Jurkat, Clone E6-1 (cell line): ENCODE measurements at regions not wholly inside any gene's neighbourhood (a gene's known extent, or its start where the extent isn't known, plus 50 kb on each side); places are given as distances from the start of the nearest gene placed in this dataset.

Experiments
- DNase-seq: peaks from one replicate; pipeline ENCODE4 v3.0.0-alpha.2; 2011; ENCODE audit warnings: low read depth, low spot score
- H3K4me3 ChIP-seq: 2 replicates; pipeline ENCODE4 v1.5.1; 2011; ENCODE audit warnings: mild to moderate bottlenecking, low read length, control low read depth, moderate library complexity

DNA sequence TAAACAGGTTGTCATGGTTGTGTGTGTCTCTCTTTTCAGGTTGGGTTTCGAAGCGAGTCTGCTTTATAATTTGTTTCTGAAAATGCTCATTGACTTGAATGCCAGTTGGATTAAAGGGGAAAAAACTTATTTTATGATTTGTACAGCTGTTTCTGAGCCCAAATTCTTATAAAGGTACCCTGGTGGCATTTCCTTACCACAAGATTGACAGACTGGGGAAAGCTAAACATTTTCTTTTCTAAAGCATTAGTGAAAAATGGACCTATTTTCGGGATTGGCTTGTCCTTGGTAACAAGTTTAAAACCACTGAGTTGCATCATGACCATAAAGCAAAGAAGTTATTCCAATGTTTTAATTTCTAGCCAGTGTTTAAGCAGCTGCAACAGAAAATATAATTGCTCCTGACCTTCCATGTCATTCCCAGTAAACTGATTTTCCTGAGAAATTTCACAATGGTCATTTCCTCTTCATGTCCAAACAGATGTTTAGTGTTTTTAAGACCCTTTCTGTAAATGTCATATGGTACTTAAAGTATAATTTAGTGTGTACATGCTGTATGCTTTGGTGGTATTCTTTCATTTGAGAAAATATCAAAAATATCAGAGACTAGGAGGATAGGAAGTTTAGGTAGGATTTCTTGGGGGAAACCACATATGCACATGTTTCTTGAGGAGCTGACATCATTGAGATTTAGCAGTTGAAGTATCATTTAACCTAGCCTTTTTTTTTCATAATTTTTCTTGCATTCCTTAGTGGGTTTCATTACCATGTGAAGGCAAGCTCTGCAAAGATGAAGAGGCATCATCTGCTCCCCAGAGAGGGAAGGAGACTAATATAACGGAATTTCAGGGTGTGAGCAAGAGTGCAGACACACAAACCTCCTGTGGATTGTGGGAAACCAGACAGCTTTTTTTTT, 667.1 kb upstream of the RGMB start:
- DNase-seq = no peak
- no peak overlapping the region for H3K4me3 ChIP-seq

DNA sequence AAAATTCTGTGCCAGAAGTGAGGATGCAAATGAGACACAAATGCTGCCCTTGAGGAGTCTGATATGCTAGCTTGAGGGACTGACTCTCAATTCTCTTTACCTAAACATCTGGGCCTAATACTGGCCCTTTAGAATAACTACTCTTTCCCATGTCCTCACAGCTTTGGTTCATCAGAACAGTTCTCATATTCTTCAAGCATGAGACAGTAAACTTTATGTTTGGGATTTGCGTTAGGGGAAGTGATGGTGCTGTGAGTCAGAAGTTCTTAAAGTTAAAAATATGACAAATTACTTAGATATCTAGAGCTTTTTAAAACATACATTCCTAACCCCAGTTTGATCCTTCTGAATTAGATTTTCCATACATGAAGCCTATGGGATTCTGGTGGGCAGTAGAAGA, 665.0 kb upstream of the RGMB start:
- DNase-seq = no peak
- no peak overlapping the region for H3K4me3 ChIP-seq

DNA sequence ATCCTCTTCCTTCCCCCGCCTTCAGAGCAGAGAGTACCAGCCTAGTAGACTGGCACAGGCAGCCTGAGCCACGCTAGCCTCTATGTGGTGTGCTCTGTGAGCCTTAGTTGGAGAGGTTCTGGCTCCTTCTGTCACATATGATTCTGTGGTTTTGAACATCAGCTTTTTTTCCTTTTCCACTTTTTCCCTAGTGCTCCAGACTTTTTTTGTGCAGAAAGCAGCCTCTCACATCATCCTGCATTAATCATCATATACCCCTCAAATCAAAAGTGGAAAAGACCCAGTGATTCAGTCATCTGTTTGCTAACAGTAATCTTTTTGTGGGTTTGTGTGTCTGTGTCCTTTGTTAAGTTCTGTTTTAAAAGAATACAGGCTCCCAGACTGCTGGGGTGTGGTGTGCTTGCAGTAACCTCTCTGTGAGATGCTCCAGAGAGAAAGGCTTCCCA, 663.9 kb upstream of the RGMB start:
- H3K4me3 ChIP-seq = no peak overlapping the region
- DNase-seq = no peak

DNA sequence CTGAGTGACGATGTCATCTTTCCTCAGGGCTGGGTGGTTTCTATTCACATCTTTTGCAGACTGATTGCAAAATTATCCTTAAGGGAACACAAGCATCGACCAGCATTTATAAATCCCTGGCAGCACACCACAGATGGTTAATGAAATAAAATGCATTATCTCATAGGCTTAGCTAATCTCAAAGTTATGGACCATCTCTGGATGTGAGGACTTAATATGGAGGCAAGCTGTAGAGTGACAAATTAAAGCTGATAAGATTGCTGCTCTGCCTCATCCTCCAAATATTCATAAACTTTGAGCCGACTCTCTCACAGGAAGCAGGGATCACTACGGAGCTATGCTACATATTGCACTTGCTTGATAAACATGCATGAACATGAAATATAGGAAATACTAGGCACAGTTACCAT, 663.2 kb upstream of the RGMB start:
- no peak overlapping the region for H3K4me3 ChIP-seq
- DNase-seq = no peak

DNA sequence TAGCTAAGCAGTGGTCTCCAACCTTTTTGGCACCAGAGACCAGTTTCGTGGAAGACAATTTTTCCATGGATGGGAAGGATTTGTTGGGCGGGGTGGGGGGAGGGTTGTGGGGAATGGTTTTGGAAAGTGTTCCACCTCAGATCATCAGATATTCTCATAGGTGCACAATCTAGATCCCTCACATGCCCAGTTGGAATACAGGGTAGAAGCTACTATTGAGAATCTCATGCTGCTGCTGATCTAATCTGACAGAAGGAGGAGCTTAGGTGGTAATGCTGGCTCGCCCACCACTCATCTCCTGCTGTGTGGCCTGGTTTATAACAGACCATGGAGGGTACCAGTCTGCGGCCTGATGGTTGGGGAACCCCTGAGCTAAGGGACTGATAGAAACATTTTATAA, 662.7 kb upstream of the RGMB start:
- no peak for DNase-seq

DNA sequence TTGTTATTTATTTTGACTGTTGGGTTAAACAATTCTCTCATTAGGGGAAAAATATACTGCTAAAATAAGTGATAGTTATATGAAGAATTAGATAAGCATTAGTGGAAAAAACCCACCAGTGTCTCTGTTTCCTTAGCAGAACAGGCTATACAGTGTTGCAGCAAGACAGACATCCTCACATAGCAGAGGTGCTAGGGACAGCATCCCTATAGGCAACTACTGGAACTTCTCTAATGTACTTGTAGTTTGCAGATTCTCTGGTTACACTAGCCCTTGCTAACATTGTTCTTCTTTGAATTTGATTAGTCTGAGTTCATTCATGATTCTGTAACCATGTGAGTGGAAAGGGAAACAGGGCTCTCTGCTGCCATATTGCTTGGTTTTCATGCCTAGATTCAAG, 661.8 kb upstream of the RGMB start:
- DNase-seq = no peak
- no peak overlapping the region for H3K4me3 ChIP-seq

More for the DNA sequence above, 662.7 kb upstream of the RGMB start:
- H3K4me3 ChIP-seq = no peak overlapping the region

DNA sequence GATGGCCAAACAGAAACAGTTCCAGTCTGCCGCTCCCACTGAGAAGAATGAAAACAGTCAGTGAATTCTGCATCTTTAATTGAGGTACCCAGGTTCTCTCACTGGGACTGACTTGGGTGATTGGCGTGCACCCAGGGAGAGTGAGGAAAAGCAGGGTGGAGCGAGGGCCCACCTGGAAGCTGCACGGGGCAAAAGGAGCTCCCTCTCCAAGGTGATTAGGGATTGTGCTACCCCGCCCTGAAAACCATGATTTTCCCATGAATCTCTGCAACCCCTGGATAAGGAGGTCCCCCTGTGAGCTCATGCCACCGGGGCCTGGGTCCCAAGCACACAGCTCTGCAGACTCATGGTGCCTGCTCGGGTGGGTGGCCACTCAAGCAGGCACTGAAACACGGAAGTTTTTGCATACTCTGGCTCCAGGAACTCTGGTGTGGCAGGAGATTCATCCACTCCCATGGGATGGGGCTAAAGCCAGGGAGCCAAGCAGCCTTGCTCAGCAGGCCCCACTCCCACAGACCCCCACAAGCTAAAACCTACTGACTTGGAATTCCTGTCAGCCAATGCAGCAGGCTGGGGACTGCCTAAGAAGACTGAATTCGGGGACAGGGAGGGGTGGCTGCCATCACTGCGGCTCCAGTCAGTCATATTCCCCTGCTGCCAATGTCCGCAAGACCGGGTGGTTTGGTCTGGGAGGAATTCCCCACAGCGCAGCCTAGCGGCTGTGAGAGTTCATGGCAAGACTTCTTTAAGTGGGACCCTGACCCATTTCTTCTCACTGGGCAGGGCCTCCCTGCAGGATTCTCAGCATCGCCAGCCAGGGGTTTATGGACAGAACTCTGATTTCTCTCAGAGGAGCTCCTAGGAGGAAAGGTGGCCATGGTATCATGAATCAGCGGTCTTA, 652.2 kb upstream of the RGMB start:
- peak; percentile 6 for DNase-seq
- H3K4me3 ChIP-seq = no peak overlapping the region

DNA sequence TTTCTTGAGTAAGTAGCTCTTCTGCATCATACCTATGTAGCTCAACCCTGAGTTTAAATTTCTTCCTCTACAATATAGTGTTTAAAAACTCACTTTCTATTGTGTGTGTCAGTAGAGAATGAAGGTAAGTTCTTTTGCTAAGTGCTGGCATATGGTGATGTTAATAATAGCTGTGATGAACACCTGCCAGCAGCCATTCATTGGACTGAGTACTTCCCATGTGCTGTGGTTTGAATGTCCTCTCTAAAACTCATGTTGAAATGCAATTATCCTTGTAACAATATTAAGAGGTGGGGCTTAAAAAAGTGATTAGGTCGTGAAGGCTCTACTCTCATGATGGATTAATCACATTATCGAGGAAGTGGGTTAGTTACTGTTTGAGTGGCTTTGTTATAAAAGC, 645.2 kb upstream of the RGMB start:
- H3K4me3 ChIP-seq = no peak overlapping the region
- DNase-seq = no peak

DNA sequence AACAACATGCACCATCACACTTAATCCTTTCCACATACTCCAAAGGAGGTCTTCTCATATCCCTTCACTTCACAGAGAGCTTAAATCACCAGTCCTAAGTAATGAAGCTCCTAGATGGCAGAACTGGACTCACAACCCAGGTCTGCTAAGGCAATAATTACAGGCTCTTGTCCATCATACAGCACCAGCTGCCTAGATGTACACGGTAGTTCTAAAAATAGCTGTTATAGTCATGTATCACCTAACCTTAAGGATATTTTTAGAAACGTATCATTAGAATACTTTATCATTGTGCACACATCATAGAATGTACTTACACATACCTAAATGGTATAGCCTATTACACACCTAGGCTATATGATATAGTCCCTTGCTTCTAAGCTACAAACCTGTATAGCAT, 644.6 kb upstream of the RGMB start:
- H3K4me3 ChIP-seq = no peak overlapping the region
- no peak for DNase-seq

DNA sequence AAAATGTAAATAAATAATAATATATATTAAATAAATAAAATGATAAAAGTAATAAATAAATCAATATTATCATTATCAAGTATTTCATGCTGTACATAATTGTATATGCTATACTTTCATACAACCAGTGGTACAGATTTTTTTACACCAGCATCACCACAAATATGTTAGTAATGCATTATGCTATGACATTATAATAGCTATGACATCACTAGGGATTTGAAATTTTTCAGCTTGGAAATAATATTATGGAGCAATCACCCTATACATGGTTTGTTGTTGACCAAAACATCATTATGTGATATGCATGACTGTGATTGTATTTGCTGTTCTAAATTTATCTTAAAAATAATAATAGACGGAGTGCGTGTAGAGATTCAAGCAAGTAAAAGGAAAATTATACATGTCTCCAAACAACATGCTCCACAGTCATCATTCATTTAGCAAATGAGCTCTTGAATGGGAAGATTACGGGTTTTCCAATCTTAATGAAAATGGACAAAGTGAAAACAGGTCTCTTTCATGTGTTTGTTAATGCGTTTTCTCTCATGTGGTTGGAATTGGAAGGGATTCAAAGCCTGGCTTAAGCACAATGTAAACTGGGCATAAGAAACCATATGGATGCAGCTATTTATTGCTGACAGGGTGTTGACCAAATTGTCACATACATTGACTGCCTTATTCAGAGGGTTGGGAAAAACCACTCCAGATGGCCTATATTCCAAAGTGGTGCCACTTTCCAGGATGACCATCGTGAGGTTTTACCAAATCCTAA, 643.0 kb upstream of the RGMB start:
- H3K4me3 ChIP-seq = no peak overlapping the region
- DNase-seq = no peak

DNA sequence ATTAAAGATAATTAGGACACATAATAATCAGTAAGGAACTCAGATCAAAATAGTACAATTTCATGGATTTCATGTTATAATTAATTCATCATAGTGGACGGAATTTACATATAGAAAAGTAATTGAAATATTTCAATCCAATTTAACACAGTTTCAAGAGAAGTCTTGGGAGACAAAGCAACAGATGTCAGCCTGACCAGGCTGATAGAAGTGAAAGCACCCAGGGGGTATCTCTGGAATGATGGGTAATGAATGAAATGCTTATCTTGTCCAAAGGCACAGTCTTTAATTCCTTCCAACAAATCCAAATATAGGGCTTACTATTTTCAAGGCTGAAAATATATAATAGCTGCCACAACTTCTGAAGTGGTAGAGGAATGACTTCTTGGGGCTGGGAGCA, 629.3 kb upstream of the RGMB start:
- DNase-seq = no peak
- no peak overlapping the region for H3K4me3 ChIP-seq

DNA sequence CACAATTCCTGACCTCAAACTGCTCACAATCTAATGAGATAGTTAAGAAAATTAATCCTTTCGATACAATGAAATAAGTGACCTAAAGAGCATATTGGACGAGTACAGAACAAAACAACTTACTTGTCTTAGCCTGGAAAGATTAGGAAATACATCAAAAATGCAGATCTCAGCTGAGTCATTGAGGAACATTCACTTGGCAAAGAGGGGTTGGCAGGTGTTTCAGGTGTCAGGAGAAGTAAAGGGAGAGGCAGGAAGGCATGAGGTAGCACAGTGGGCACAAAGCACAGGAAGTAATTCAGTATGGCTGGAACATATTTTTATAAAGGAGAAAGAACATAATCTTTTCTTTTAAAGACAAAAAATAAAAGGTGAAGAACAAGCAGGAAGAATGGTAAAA, 628.8 kb upstream of the RGMB start:
- H3K4me3 ChIP-seq = no peak overlapping the region
- no peak for DNase-seq

DNA sequence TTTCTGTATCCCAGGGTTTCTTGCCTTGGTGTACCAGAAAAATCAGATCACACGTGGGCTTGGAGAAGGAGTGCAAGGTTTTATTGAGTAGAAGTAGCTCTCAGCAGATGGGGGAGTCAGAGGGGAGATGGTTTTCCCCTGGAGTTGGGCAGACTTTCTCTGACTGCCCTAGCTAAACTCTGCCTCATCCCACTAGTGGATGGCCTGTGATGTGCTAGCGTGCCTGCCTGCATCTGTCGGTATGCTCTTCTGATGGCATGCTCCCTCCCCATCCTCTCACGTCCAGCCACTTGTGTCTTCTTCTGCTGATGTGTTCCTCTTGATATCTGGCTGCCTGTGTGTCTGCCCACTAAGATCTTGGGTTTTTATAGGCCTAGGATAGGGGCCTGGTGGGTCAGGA, 616.1 kb upstream of the RGMB start:
- DNase-seq = no peak
- no peak overlapping the region for H3K4me3 ChIP-seq

DNA sequence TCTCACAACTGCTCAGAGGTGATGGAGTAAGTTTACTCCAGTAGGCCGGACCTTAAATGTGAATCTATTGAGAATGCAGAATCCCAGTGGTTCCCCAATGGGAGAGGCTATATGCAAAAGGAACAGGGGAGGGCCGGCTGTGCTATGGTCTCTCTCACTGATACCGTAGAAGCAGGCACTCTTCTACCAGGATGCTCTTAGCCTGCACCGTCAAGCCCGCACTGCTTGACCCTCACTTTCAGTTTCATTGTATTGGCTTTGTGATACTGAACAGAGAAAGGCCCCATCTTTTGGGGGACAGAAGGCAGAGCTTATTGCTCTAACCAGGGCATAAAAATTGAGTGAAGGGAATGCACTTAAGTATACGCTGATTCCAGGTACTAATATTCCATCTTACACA, 615.0 kb upstream of the RGMB start:
- no peak overlapping the region for H3K4me3 ChIP-seq
- no peak for DNase-seq

DNA sequence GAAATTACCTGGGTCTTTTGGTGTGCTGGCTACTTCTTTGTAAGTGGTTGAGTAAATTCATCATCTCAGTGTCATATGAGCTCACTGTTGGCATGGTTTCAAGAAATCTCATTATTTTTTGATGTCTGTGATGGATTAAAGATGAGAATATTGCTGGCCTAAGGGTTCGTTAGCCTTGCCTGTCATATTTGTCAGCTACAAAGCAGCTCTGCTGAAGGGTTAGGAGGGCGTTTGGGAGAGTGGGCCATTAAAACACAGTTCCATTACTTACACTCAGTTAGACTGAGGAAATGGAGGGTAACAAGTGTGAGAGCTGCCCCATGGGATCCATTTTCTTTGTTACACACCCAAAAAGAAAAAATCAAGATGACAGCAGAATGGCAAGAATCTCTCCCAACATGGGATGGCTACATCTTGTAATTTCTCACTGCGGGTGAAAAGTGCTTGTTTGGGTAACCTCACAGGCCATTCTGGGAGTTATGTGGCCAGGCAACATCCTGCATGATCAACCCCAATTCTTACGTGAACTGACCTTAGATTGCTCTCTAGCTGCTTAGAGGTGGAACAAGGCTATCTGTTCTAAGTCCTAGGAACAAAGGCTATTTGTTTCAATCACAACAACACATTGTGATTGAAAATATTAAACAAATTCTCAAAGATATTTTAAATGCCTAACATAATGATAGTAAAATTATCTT, 609.5 kb upstream of the RGMB start:
- no peak for DNase-seq

DNA sequence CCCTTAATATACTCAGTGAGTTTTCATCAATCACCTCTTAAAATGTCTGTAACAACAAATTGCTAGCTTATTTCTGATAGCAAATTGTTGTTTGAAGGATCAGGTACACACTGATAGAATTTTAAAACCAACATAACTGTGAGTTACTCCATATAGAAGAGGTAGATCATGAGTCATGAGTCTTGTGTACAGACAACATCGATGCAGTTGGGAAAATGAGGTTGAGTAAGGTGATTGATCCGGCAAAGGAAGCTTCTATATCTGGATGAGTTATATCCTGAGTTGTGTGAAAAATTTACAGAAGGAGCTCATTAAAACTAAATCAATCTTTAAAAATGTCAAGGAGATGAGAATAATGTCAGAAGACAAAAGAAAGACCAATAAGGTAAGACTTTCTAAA, 604.6 kb upstream of the RGMB start:
- no peak overlapping the region for H3K4me3 ChIP-seq
- no peak for DNase-seq

More for the DNA sequence above, 609.5 kb upstream of the RGMB start:
- no peak overlapping the region for H3K4me3 ChIP-seq

DNA sequence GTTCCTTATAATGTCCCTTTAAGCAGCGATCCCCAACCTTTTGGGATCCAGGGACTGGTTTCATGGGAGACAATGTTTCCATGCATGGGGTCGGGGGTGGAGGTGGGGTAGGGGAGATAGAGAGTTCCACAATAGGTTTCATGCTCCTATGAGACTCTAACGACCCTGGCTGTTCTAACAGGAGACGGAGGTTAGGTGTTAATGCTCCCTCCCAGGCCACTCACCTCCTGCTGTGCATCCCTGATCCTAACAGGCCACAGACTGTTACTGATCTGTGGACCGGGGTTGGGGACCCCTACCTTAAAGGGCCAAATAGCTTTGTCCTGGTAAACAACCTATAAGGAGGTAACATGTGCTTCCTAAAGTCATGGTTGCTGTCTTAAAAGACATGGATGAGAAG, 602.5 kb upstream of the RGMB start:
- DNase-seq = no peak
- H3K4me3 ChIP-seq = no peak overlapping the region

DNA sequence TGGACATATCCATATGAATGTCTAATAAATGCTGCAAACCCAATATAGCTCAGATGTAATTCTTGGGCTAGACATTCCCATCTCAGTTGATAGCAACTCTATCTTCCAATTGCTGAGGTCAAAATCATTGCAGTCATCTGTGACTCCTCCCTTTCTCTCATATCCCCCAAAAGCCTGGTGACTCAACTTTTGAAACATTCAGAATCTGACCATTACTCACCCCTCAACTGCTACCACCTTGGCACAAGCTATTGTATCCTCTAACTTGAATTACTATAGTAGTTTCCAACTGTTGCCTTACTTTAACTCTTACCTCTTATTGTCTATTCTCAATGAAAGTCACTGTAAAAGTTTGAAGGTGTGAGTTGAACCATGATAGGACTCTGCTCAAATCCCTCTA, 600.1 kb upstream of the RGMB start:
- DNase-seq = no peak
- H3K4me3 ChIP-seq = no peak overlapping the region

DNA sequence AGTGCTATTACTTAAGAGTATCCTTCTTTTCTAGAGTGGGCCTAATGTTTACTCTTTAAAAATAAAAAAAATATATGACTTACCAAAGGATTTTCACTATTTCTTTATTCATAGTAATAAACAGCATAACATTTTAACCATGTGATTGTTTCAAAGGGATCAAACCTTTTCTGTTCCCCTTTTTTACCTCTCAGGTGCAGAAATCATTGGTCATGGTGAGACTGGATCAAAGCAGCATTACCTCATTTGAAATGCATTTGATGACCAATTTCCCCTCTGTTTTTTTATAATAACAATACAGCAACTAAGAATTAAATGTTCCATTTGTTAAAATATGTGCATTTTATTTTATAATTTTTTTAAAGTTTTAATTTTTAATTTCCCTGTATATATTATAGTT, 598.0 kb upstream of the RGMB start:
- no peak for DNase-seq
- H3K4me3 ChIP-seq = no peak overlapping the region
